GM12878 (cell line): ENCODE measurements at regions not wholly inside any gene's neighbourhood (a gene's known extent, or its start where the extent isn't known, plus 50 kb on each side); places are given as distances from the start of the nearest gene placed in this dataset.

Source experiments
- ATAC-seq: fragments of 200-7000 bp; cut with Tn5 transposase; 3 replicates; pipeline ENCODE4 v1.9.1; 2020; ENCODE audit warnings: mild to moderate bottlenecking, moderate library complexity
- BruUV-seq: library from RNA; stranded (reverse); fragments of 400-500 nt; replicated peaks from 2 replicates; lab custom pipeline; 2021; lab: Mats Ljungman, UMichigan
- CTCF ChIA-PET: fragments of 300-600 bp; sonication (Branson Sonifier 250); formaldehyde crosslinking; extraction: SDS; loops from one replicate; lab custom pipeline; 2021; ENCODE audit warnings: inconsistent platforms; lab: Yijun Ruan, JAX
- POLR2A ChIA-PET: fragments of 350-600 bp; formaldehyde crosslinking; extraction: SDS; loops from one replicate; lab custom pipeline; 2021; ENCODE audit warnings: inconsistent platforms; lab: Charles Lee
- RAD21 ChIA-PET: fragments of 300-600 bp; sonication (Branson Sonifier 250); formaldehyde crosslinking; loops from one replicate; lab custom pipeline; 2023; ENCODE audit warnings: antibody characterized with exemption; ENCODE audit not compliant: unreplicated experiment; lab: Charles Lee
- SMC1A ChIA-PET: fragments of 300-600 bp; sonication (Branson Sonifier 250); formaldehyde crosslinking; loops from one replicate; lab custom pipeline; 2023; ENCODE audit not compliant: unreplicated experiment, uncharacterized antibody; lab: Charles Lee
- DNase-seq: peaks from one replicate; pipeline ENCODE4 v3.0.0-alpha.2; 2011; ENCODE audit warnings: low read depth, low spot score
- FAIRE-seq: peaks from 3 replicates; lab custom pipeline; 2011; peaks lifted over from hg19 to GRCh38; lab: Jason Lieb, UNC
- H2AFZ ChIP-seq: 2 replicates; pipeline ENCODE4 v1.6.0; 2011; ENCODE audit warnings: low read depth, low read length, control low read depth; ENCODE audit not compliant: control insufficient read depth
- H3K27ac ChIP-seq: 2 replicates; pipeline ENCODE4 v1.5.1; 2011; ENCODE audit warnings: control low read depth; ENCODE audit not compliant: control insufficient read depth, insufficient read depth
- H3K27me3 ChIP-seq, 2 experiments: replicated peaks in 1 of 2; 2 replicates each; pipeline versions ENCODE4 v1.6.0 to v1.6.1; 2011; ENCODE audit warnings: low read length in 1 of 2; ENCODE audit not compliant: control insufficient read depth in 2 of 2, insufficient read depth in 2 of 2
- H3K36me3 ChIP-seq, 2 experiments: 2 replicates each; pipeline ENCODE4 v1.5.1; 2011; ENCODE audit warnings: low read length in 1 of 2; ENCODE audit not compliant: control insufficient read depth in 2 of 2, insufficient read depth in 2 of 2
- H3K4me1 ChIP-seq: 2 replicates; pipeline ENCODE4 v1.6.1; 2011; ENCODE audit warnings: mild to moderate bottlenecking, low read length, moderate library complexity, mixed read lengths; ENCODE audit not compliant: control insufficient read depth, insufficient read depth
- H3K4me2 ChIP-seq: 2 replicates; pipeline ENCODE4 v1.6.0; 2011; ENCODE audit warnings: control low read depth; ENCODE audit not compliant: control insufficient read depth, insufficient read depth
- H3K4me3 ChIP-seq: fragments of 200-600 bp; sonication (generic); 2 replicates; pipeline ENCODE4 v1.5.1; 2016
- H3K79me2 ChIP-seq: 2 replicates; pipeline ENCODE4 v1.6.0; 2011; ENCODE audit warnings: low read length; ENCODE audit not compliant: control insufficient read depth, insufficient read depth
- H3K9ac ChIP-seq: 2 replicates; pipeline ENCODE4 v1.8.0; 2011; ENCODE audit warnings: low read length, control low read depth, mixed read lengths; ENCODE audit not compliant: control insufficient read depth, insufficient read depth
- H3K9me3 ChIP-seq: replicated peaks from 3 replicates; pipeline ENCODE4 v1.5.1; 2011; ENCODE audit warnings: mild to moderate bottlenecking, low read length; ENCODE audit not compliant: control insufficient read depth, insufficient read depth
- H4K20me1 ChIP-seq: 2 replicates; pipeline ENCODE4 v1.6.0; 2011; ENCODE audit not compliant: control insufficient read depth, insufficient read depth
- BCL11A ChIP-seq: IDR thresholded peaks from 2 replicates; pipeline ENCODE4 v1.6.1; 2011; ENCODE audit warnings: low read depth, low read length
- CTCF ChIP-seq, 3 experiments: IDR thresholded peaks in 2 of 3; conservative IDR thresholded peaks in 1 of 3; 2 replicates each; pipeline ENCODE4 v1.5.1; 2011; ENCODE audit warnings: low read depth in 3 of 3, low read length in 3 of 3, mild to moderate bottlenecking in 3 of 3, control low read depth in 2 of 3, moderate library complexity in 2 of 3, inconsistent platforms in 1 of 3, mixed read lengths in 1 of 3; ENCODE audit not compliant: control insufficient read depth in 2 of 3, insufficient read depth in 1 of 3; ENCODE audit errors: extremely low read depth in 1 of 3
- EGR1 ChIP-seq, 2 experiments: IDR thresholded peaks; 1 replicate in 1 of 2; 2 replicates in 1 of 2; pipeline ENCODE4 v1.6.1; 2011 to 2012; ENCODE audit warnings: low read depth in 2 of 2, low read length in 2 of 2, borderline replicate concordance in 1 of 2, mild to moderate bottlenecking in 1 of 2, moderate library complexity in 1 of 2
- EP300 ChIP-seq, 2 experiments: fragments of 150-350 bp in 1 of 2; IDR thresholded peaks; 2 replicates each; pipeline ENCODE4 v1.6.1; 2011 to 2012; ENCODE audit warnings: low read depth in 2 of 2, low read length in 2 of 2, borderline replicate concordance in 1 of 2, improper control_type of control experiment in 1 of 2, inconsistent platforms in 1 of 2; ENCODE audit not compliant: control insufficient read depth in 1 of 2
- ESRRA ChIP-seq: IDR thresholded peaks from 2 replicates; pipeline ENCODE4 v1.6.1; 2012; ENCODE audit warnings: mild to moderate bottlenecking, low read length, improper control_type of control experiment
- ETV6 ChIP-seq, 2 experiments: fragments of 450-650 bp in 1 of 2; IDR thresholded peaks in 1 of 2; conservative IDR thresholded peaks in 1 of 2; 2 replicates each; pipeline ENCODE4 v1.6.1; 2014; ENCODE audit warnings: antibody characterized with exemption in 1 of 2, borderline replicate concordance in 1 of 2, low read depth in 1 of 2, mild to moderate bottlenecking in 1 of 2, moderate library complexity in 1 of 2
- HCFC1 ChIP-seq: fragments of 150-350 bp; IDR thresholded peaks from 2 replicates; pipeline ENCODE4 v1.6.1; 2014; ENCODE audit warnings: low read length
- HSF1 ChIP-seq: fragments of 150-350 bp; IDR thresholded peaks from 2 replicates; pipeline ENCODE4 v1.6.1; 2014; ENCODE audit warnings: mild to moderate bottlenecking, low read depth, low read length
- JUND ChIP-seq: IDR thresholded peaks from 2 replicates; pipeline ENCODE4 v1.6.1; 2012; ENCODE audit warnings: low read depth, mild to moderate bottlenecking, low read length, improper control_type of control experiment, moderate library complexity
- RAD51 ChIP-seq: fragments of 450-650 bp; IDR thresholded peaks from 2 replicates; pipeline ENCODE4 v1.6.1; 2016; ENCODE audit warnings: moderate library complexity, mild to moderate bottlenecking, inconsistent platforms
- RCOR1 ChIP-seq: conservative IDR thresholded peaks from 2 replicates; pipeline ENCODE4 v1.6.1; 2012; ENCODE audit warnings: low read depth, low read length, improper control_type of control experiment
- RELB ChIP-seq: fragments of 450-650 bp; IDR thresholded peaks from 2 replicates; pipeline ENCODE4 v1.6.1; 2017; ENCODE audit warnings: low read depth, mild to moderate bottlenecking, moderate library complexity
- SPI1 ChIP-seq: IDR thresholded peaks from 2 replicates; pipeline ENCODE4 v1.6.1; 2011; ENCODE audit warnings: low read depth, mild to moderate bottlenecking, low read length, moderate library complexity, borderline replicate concordance; ENCODE audit not compliant: insufficient read depth
- WGBS: methylation state at CpG from one replicate; pipeline ENCODE4 v1.1.6; 2016; ENCODE audit warnings: low lambda C conversion rate; ENCODE audit not compliant: insufficient replicate concordance, insufficient coverage; ENCODE audit errors: missing lambda C conversion rate; 5-methylcytosine and 5-hydroxymethylcytosine counted together
- in situ Hi-C: fragments of 300-500 bp; cut with MboI; formaldehyde crosslinking; loops from 9 replicates; pipeline ENCODE4 v1.14.3; 2018; ENCODE audit warnings: mixed read lengths
- intact Hi-C: fragments of 100-400 bp; cut with micrococcal nuclease; formaldehyde crosslinking; loops from one replicate; pipeline ENCODE4 v1.14.2; 2022; ENCODE audit not compliant: unreplicated experiment

- TF ChIP-seq HSF1 (no peak), RELB (no peak), BCL11A (no peak)
Measured at GRCh38 chr15:62825191-62825590, 217.4 kb upstream of the TPM1 start (continued).

DNA sequence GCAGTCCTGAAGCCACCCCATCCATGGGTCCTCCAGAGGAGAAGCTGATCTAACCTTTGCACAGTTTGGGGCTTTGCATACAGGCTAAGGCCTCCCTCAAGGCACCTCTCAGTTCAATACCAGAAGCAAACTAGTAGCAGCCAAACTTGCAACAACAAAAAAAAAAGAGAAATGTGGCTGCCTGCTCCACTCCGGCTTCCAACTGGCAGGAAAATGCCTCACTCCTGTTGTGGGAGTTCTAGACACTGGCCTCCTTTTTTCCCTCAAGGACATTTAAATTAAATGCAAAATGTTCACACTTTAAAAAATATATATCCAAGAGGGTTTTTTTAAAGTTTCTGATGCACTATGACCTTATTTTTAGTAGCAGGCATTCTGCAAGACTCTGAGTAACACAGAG lies 216.0 kb upstream of the TPM1 start:
- POLR2A ChIA-PET, result no interaction called here
- H2AFZ ChIP-seq, result no peak overlapping the region
- no peak overlapping the region for H3K9ac ChIP-seq
- RAD21 ChIA-PET, result no interaction called here
- H3K27me3 ChIP-seq, result no peaks in the 10 kb centered on the region
- TF ChIP-seq ETV6 (conservative IDR thresholded peaks at IDR 0.05 in 1 of 2, IDR thresholded peaks at IDR 0.05 in 1 of 2; ENCODE audit: borderline replicate concordance in 1 of 2, low read depth in 1 of 2) (no peak), RAD51 (no peak), JUND (no peak), EGR1 (IDR thresholded peaks at IDR 0.05; ENCODE audit: borderline replicate concordance in 1 of 2, low read depth in 2 of 2, low read length in 2 of 2) (no peak), SPI1 (no peak), RCOR1 (no peak), CTCF (IDR thresholded peaks at IDR 0.05 in 2 of 3, conservative IDR thresholded peaks at IDR 0.05 in 1 of 3; ENCODE audit: control insufficient read depth in 2 of 3, extremely low read depth in 1 of 3, insufficient read depth in 1 of 3, low read depth in 3 of 3, low read length in 3 of 3) (no peak), ESRRA (no peak), HCFC1 (no peak), EP300 (IDR thresholded peaks at IDR 0.05; ENCODE audit: borderline replicate concordance in 1 of 2, control insufficient read depth in 1 of 2, low read depth in 2 of 2, low read length in 2 of 2) (no peak)
- no peaks in the 10 kb centered on the region for H4K20me1 ChIP-seq
- FAIRE-seq, result no peak
- H3K36me3 ChIP-seq, result no peaks in the 10 kb centered on the region
- CTCF ChIA-PET, result no interaction called here
- intact Hi-C loops, result no loop called here
- no peak overlapping the region for H3K4me3 ChIP-seq
- no TSS peak for BruUV-seq
- DNase-seq, result no peak
- H3K79me2 ChIP-seq, result no peaks in the 10 kb centered on the region
- in situ Hi-C loops, result no loop called here
- WGBS, result 92% methylated on average over 1 of the region's 1 CpG
- SMC1A ChIA-PET, result no interaction called here
- ATAC-seq, result no peak
- no peak overlapping the region for H3K27ac ChIP-seq
- H3K4me2 ChIP-seq, result no peak overlapping the region
- no peaks in the 10 kb centered on the region for H3K4me1 ChIP-seq
- H3K9me3 ChIP-seq, result no peaks in the 10 kb centered on the region
